Osteocyte (in vitro differentiated cells): ENCODE measurements at regions not wholly inside any gene's neighbourhood (a gene's known extent, or its start where the extent isn't known, plus 50 kb on each side); places are given as distances from the start of the nearest gene placed in this dataset.

Experiments used
- DNase-seq: peaks from one replicate; pipeline ENCODE4 v3.0.0; 2021; ENCODE audit warnings: mixed read lengths; ENCODE audit not compliant: unreplicated experiment; ENCODE audit errors: extremely low spot score
- H3K27ac Mint-ChIP-seq: one replicate; pipeline ENCODE4 v1.8.0; 2021; ENCODE audit warnings: mild to moderate bottlenecking, mixed read lengths; ENCODE audit not compliant: unreplicated experiment
- H3K27me3 Mint-ChIP-seq: one replicate; pipeline ENCODE4 v1.8.0; 2021; ENCODE audit warnings: mixed read lengths; ENCODE audit not compliant: unreplicated experiment
- H3K36me3 Mint-ChIP-seq: one replicate; pipeline ENCODE4 v1.8.0; 2021; ENCODE audit warnings: mixed read lengths; ENCODE audit not compliant: unreplicated experiment
- H3K4me1 Mint-ChIP-seq: one replicate; pipeline ENCODE4 v1.8.0; 2021; ENCODE audit warnings: mixed read lengths; ENCODE audit not compliant: unreplicated experiment
- H3K4me3 Mint-ChIP-seq: one replicate; pipeline ENCODE4 v1.8.0; 2021; ENCODE audit warnings: mild to moderate bottlenecking, moderate library complexity, mixed read lengths; ENCODE audit not compliant: unreplicated experiment
- H3K9me3 Mint-ChIP-seq: one replicate; pipeline ENCODE4 v1.8.0; 2021; ENCODE audit warnings: mixed read lengths; ENCODE audit not compliant: unreplicated experiment
- TF ChIP-seq, protein P1 (sequence below): fragments of 200-600 bp; sonication (generic); IDR thresholded peaks from 2 replicates; pipeline ENCODE4 v1.5.0; 2021; ENCODE audit warnings: antibody characterized with exemption, mild to moderate bottlenecking, moderate library complexity

DNA sequence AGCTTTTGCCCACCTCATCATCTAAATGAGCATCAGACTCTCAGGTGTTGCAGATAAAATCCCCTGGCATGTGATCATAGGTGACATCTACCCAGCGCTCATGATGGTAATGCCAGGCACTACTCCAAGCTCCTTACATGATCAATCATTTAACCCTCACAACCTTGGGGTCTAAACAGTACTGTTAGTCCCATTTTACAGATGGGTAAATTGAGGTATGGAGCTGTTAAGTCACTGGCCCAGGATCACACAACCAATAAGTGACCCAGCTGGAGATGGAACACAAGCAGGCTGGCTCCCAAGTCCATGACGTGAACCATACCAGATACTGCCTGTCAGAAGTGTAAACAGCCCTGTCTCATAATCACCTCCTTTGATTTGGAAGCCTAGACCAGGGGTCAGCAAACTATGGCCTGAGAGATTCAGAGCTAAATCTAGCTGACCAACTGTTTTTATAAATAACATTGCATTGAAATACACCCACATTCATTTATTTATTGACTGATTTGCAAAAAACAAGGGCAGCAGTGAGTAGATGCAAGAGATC is 79.2 kb downstream of the UNC5CL start:
- no peaks in the 10 kb centered on the region for H3K36me3 Mint-ChIP-seq
- peaks cover 6% of the 10 kb centered on the region for H3K4me1 Mint-ChIP-seq
- H3K27ac Mint-ChIP-seq: no peak overlapping the region
- no peak overlapping the region for H3K4me3 Mint-ChIP-seq
- TF ChIP-seq, protein P1, sequence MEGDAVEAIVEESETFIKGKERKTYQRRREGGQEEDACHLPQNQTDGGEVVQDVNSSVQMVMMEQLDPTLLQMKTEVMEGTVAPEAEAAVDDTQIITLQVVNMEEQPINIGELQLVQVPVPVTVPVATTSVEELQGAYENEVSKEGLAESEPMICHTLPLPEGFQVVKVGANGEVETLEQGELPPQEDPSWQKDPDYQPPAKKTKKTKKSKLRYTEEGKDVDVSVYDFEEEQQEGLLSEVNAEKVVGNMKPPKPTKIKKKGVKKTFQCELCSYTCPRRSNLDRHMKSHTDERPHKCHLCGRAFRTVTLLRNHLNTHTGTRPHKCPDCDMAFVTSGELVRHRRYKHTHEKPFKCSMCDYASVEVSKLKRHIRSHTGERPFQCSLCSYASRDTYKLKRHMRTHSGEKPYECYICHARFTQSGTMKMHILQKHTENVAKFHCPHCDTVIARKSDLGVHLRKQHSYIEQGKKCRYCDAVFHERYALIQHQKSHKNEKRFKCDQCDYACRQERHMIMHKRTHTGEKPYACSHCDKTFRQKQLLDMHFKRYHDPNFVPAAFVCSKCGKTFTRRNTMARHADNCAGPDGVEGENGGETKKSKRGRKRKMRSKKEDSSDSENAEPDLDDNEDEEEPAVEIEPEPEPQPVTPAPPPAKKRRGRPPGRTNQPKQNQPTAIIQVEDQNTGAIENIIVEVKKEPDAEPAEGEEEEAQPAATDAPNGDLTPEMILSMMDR: no peak
- no peaks in the 10 kb centered on the region for H3K9me3 Mint-ChIP-seq
- DNase-seq: no peak
- no peaks in the 10 kb centered on the region for H3K27me3 Mint-ChIP-seq

DNA sequence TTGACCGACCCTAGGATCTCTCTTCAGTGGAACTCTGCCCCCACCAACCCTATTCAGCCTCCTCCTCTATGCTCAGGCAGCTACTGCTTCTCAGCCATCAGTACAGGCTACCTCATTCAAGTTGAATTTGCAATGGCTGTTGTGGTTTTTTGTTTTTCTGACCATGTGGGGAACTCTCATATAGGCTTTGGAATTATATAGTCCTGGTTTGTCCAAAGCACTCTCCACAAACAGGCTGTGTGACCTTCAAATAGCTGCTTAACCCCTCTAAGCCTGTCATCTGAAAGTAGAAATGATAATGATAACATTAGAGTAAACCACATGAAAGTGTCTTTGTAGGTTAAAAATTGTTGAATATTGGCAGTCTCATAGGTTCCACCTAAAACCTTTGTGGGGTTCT is 80.3 kb downstream of the UNC5CL start:
- TF ChIP-seq, protein P1: no peak
- H3K4me3 Mint-ChIP-seq: no peak overlapping the region
- no peak for DNase-seq
- H3K27me3 Mint-ChIP-seq: no peaks in the 10 kb centered on the region
- H3K9me3 Mint-ChIP-seq: no peaks in the 10 kb centered on the region
- H3K27ac Mint-ChIP-seq: no peak overlapping the region
- no peaks in the 10 kb centered on the region for H3K36me3 Mint-ChIP-seq
- peaks cover 6% of the 10 kb centered on the region for H3K4me1 Mint-ChIP-seq

DNA sequence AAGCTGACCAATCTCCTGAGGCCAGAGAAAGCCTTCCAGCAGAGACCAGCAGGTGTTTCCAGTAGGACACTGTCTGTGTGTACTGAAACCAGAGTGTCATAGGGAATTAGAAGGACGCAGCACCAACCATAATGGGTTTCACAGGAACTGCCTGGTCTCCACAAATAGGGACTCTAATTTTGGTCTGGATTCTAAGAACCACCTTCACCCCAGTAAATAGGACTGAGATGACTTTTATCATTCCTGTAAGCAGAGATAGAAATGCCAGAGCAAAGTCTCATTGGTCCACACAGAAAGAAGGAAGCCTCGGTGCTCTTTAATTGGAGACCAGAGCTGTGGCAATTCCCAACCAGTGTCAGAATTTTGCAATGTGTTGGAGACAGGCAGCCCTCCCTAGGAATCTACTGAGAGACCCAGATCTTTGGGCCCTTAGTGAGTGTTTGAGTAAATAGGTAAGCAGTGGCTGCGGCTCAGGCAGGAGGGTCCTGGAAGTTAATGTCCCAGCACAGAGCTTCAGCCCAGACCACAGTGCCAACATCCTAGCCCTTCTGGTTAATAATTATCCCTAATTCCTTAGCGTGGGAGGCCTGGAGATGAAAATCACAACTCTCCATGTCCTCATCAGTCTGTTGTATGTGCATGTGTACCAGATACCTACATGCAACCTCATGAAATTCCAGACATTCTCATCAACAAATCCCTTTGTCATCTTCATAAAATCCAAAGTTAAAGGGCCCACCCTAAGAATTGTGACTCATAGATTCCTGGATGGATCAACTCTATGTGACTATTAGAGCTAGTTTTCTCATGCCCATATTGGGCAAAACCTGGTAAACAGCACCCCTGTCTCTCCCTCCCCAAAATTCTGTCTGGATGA is 81.2 kb downstream of the UNC5CL start:
- H3K36me3 Mint-ChIP-seq: no peaks in the 10 kb centered on the region
- H3K4me1 Mint-ChIP-seq: peaks cover 6% of the 10 kb centered on the region
- TF ChIP-seq, protein P1: no peak
- no peaks in the 10 kb centered on the region for H3K27me3 Mint-ChIP-seq
- H3K9me3 Mint-ChIP-seq: no peaks in the 10 kb centered on the region
- H3K4me3 Mint-ChIP-seq: no peak overlapping the region
- no peak for DNase-seq
- no peak overlapping the region for H3K27ac Mint-ChIP-seq

DNA sequence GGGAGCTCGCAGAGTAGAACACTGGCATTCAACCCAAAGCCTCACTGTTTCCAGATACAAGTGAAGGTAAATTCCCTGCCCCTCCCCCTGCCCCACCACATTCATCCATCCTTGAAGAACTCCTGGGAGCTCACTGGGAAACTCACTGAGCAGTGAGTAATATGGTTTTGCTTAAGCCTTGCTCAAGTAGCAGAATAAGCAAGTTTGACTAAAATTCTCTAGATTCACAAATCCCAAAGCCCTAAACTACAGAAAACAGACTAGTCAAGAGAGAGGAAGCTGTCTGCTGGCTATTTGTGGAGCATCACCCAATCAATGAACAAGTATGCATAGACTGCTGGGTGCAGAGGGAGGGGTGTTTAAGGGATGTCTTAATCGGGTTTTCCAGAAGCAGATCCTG is 82.1 kb downstream of the UNC5CL start:
- no peak for DNase-seq
- Mint-ChIP-seq H3K4me3 (no peak overlapping the region), H3K9me3 (no peaks in the 10 kb centered on the region), H3K27me3 (no peaks in the 10 kb centered on the region), H3K36me3 (no peaks in the 10 kb centered on the region), H3K27ac (no peak overlapping the region), H3K4me1 (peaks cover 6% of the 10 kb centered on the region)
- TF ChIP-seq, protein P1: no peak

DNA sequence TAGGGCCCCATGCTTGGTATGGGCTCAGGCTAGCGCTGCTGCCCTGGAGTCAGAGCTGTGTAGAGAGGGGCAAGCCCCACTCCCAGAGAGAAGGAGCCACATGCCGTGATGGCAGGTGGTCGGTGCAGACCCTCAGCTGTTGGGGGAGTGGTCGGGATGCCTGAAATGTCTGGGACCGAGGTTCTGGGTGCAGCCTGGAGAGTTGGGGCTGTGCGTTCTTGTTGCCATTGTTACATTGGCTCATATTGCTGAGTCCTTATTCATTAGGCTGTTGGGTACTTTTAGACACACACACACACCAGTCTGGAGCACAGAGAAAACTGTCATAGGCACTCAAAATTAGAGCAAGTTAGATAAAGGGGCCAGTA is 83.9 kb downstream of the UNC5CL start:
- Mint-ChIP-seq H3K9me3 (no peaks in the 10 kb centered on the region), H3K4me1 (peaks cover 19% of the 10 kb centered on the region), H3K27me3 (no peaks in the 10 kb centered on the region), H3K4me3 (no peak overlapping the region), H3K27ac (no peak overlapping the region), H3K36me3 (no peaks in the 10 kb centered on the region)
- TF ChIP-seq, protein P1: no peak
- DNase-seq: no peak
